ENCODE measurements at regions not wholly inside any gene's neighbourhood (a gene's known extent, or its start where the extent isn't known, plus 50 kb on each side); places are given as distances from the start of the nearest gene placed in this dataset.

DNA sequence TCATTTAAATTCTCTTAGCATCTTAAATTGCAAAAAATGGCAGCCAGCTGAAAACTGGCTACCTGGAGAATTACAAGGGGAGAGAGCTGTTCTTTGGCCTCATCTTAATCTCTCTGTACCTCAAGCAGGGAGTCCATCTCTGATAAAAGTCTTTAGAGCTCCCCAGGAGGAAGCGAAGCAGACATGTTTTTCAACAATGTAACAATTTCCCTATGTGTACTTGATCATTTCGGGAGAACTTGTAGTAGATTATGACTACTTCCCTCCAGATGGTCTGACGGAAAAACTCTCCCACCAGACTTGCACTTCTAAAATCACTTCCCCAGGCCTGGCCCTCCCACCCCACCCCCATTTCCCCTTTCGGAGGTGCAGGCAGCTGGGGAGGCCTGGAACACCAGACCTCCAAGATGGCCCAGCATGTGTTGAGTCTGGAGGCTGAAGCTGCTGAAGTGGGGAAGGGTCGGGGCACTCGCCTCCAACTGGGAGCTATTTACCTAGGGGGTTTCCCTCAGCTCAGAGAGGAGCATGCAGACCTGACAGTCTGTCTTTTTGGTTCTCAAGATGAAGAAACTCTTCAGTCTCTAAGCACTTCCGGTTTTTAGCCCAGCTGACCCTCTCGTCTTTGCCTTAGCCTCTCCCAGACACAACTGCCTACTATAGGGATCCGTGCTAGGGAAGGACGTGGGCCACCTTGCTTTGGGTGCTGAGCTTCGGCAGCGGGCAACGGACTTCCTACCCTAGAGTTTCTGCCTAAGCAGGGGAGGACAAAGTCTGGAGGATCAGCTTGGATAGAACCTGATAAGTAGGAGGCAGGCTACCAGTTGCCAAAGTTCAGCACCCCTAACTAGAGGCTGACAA, 164.0 kb upstream of the TBL1XR1 start:
- ChIA-PET CTCF (ENCODE audit: partially characterized antibody) (interaction anchor here (0.7 to 1.9 kb wide), 10 partner anchors 14 to 1024 kb away, joined by 3 to 7 read pairs (median 3); no protein-coding TSS in a partner anchor), POLR2A (ENCODE audit: partially characterized antibody) (interaction anchor here (1.2 to 6.2 kb wide), 2 partner anchors 47 to 166 kb away, joined by 3 to 82 read pairs; partner anchors contain the start of gene TBL1XR1)
- no peak overlapping the region; a peak in 2 of 7 replicates for H3K9ac ChIP-seq (replicated peaks in 1 of 4; ENCODE audit: extremely low read depth in 1 of 4, low read depth in 3 of 4, low read length in 3 of 4)
- H2BK15ac ChIP-seq (ENCODE audit: low read length) = no peak overlapping the region
- peak overlapping the region; percentile 97 for H2BK12ac ChIP-seq (ENCODE audit: low read depth, low read length)
- H4K91ac ChIP-seq (replicated peaks; ENCODE audit: insufficient read length, low read length) = peak overlapping the region; percentile 42
- WGBS, 2 experiments (ENCODE audit: extremely low coverage in 1 of 2, insufficient coverage in 1 of 2, insufficient read length in 1 of 2, insufficient replicate concordance in 2 of 2, low coverage in 1 of 2, low lambda C conversion rate in 2 of 2, missing lambda C conversion rate in 1 of 2) = 74% methylated on average over 13 of the region's 13 CpGs; no CpG with 5 or more reads in 1 of the 2 experiments
- no peak overlapping the region for H3K27ac ChIP-seq (ENCODE audit: low read depth, low read length)
- H3K23me2 ChIP-seq (ENCODE audit: low read depth, low read length) = peaks cover 7% of the 10 kb centered on the region
- peaks cover 10 to 33% (median 20%) of the 10 kb centered on the region in 4 experiments for H3K4me1 ChIP-seq (replicated peaks in 1 of 4; ENCODE audit: control insufficient read depth in 3 of 4, insufficient read depth in 4 of 4, low read length in 3 of 4)
- H3K14ac ChIP-seq (ENCODE audit: insufficient read length) = no peak overlapping the region
- H3K4me3 ChIP-seq (ENCODE audit: extremely low read depth in 1 of 4, insufficient read depth in 2 of 4, low read depth in 3 of 4, low read length in 4 of 4) = no peak overlapping the region
- H3K36me3 ChIP-seq (ENCODE audit: control insufficient read depth in 2 of 4, insufficient read depth in 4 of 4, low read length in 3 of 4) = no peaks in the 10 kb centered on the region
- no peak for FAIRE-seq
- peak overlapping the region; percentile 73 for H3K4ac ChIP-seq (replicated peaks; ENCODE audit: insufficient read length, low read depth, low read length)
- no peaks in the 10 kb centered on the region for H3K79me2 ChIP-seq (ENCODE audit: control insufficient read depth in 1 of 2, insufficient read depth in 2 of 2, low read length in 2 of 2)
- H3K9me3 ChIP-seq (ENCODE audit: insufficient read depth in 2 of 2, low read depth in 1 of 2, low read length in 1 of 2) = no peaks in the 10 kb centered on the region
- no peak overlapping the region for H4K5ac ChIP-seq (ENCODE audit: insufficient read length, low read depth, low read length)
- peak overlapping the region; percentile 7; the same call in 1 of the 2 replicates for H3K18ac ChIP-seq (ENCODE audit: extremely low read depth, low read length)
- peak in 1 of 2 experiments; percentile 37 for DNase-seq (ENCODE audit: low read depth in 1 of 2, low spot score in 2 of 2)
- H2AK5ac ChIP-seq (ENCODE audit: low read depth, low read length) = peak overlapping the region; percentile 48; the same call in 1 of the 2 replicates
- H3K23ac ChIP-seq (ENCODE audit: insufficient read length) = no peak overlapping the region
- no peak overlapping the region for H3K56ac ChIP-seq (replicated peaks; ENCODE audit: insufficient read length, low read depth, low read length)
- no peaks in the 10 kb centered on the region for H4K20me1 ChIP-seq (replicated peaks in 1 of 2; ENCODE audit: control insufficient read depth in 1 of 2, insufficient read depth in 2 of 2, low read length in 2 of 2)
- H4K8ac ChIP-seq (ENCODE audit: extremely low read depth, insufficient read depth, low read length) = no peak overlapping the region
- no peak overlapping the region for H2BK120ac ChIP-seq (replicated peaks; ENCODE audit: low read depth, low read length)
- H2AFZ ChIP-seq (ENCODE audit: low read length) = peak overlapping the region; percentile 63; the same call in 1 of the 2 replicates
- H3K79me1 ChIP-seq (ENCODE audit: low read depth, low read length) = no peaks in the 10 kb centered on the region
- 0 out of 2 replicates have a peak overlapping the region, but pooled peaks have one; percentile 66 for H2BK5ac ChIP-seq (ENCODE audit: low read depth, low read length)
- peak overlapping the region; percentile 13 for H2BK20ac ChIP-seq (ENCODE audit: low read length)
- peak overlapping the region in 1 of 2 experiments; percentile 65; a peak in 2 of 4 replicates for H3K4me2 ChIP-seq (ENCODE audit: insufficient read depth in 1 of 2, low read depth in 2 of 2, low read length in 2 of 2)
- H3K27me3 ChIP-seq (replicated peaks in 1 of 4; ENCODE audit: control insufficient read depth in 3 of 4, extremely low read depth in 1 of 4, insufficient read depth in 3 of 4, low read length in 3 of 4) = no peaks in the 10 kb centered on the region; a peak in 1 of 7 replicates
- TF ChIP-seq CEBPB (IDR thresholded peaks at IDR 0.05; ENCODE audit: low read depth, low read length) = no peak
- no peak for TF ChIP-seq EGR1 (IDR thresholded peaks at IDR 0.05; ENCODE audit: borderline replicate concordance, low read depth, low read length)
- no peak for TF ChIP-seq ASH2L (IDR thresholded peaks at IDR 0.05; ENCODE audit: low read length)
- TF ChIP-seq KDM1A (IDR thresholded peaks at IDR 0.05; ENCODE audit: borderline replicate concordance, low read length) = no peak
- TF ChIP-seq KDM4A (IDR thresholded peaks at IDR 0.05; ENCODE audit: low read depth, low read length, severe bottlenecking) = no peak
- TF ChIP-seq, protein P1, sequence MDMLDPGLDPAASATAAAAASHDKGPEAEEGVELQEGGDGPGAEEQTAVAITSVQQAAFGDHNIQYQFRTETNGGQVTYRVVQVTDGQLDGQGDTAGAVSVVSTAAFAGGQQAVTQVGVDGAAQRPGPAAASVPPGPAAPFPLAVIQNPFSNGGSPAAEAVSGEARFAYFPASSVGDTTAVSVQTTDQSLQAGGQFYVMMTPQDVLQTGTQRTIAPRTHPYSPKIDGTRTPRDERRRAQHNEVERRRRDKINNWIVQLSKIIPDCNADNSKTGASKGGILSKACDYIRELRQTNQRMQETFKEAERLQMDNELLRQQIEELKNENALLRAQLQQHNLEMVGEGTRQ (IDR thresholded peaks at IDR 0.05; ENCODE audit: low read length) = no peak
- TF ChIP-seq, protein P2, sequence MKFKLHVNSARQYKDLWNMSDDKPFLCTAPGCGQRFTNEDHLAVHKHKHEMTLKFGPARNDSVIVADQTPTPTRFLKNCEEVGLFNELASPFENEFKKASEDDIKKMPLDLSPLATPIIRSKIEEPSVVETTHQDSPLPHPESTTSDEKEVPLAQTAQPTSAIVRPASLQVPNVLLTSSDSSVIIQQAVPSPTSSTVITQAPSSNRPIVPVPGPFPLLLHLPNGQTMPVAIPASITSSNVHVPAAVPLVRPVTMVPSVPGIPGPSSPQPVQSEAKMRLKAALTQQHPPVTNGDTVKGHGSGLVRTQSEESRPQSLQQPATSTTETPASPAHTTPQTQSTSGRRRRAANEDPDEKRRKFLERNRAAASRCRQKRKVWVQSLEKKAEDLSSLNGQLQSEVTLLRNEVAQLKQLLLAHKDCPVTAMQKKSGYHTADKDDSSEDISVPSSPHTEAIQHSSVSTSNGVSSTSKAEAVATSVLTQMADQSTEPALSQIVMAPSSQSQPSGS (IDR thresholded peaks at IDR 0.05; ENCODE audit: low read length) = no peak
- no peak for TF ChIP-seq JUND (IDR thresholded peaks at IDR 0.05; ENCODE audit: low read length)
